ENCODE measurements at regions not wholly inside any gene's neighbourhood (a gene's known extent, or its start where the extent isn't known, plus 50 kb on each side); places are given as distances from the start of the nearest gene placed in this dataset.

DNA sequence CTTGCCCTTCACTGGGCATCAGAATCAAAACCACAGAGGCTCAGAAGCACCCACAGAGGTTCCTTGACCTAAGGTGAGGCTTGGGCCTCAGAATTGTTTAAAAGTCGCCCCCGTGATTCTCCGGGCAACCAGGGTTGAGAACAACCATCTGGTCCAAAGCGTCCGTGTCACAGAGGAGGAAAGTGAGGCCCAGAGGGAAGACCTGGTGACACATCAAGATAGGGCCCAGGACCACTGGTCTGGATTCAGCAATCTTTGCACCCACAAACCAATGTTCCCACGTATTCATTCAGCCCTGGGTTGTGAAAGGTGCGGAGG, 272.6 kb downstream of the UACA start:
- H3K27ac Mint-ChIP-seq, result no peak overlapping the region
- peaks cover 78% of the 10 kb centered on the region for H3K4me1 Mint-ChIP-seq (ENCODE audit: low read depth)
- H3K4me3 Mint-ChIP-seq, result no peak overlapping the region
- H3K27me3 Mint-ChIP-seq (ENCODE audit: insufficient read depth), result peaks cover 17% of the 10 kb centered on the region
- no peak for DNase-seq
- TF ChIP-seq, protein P1, sequence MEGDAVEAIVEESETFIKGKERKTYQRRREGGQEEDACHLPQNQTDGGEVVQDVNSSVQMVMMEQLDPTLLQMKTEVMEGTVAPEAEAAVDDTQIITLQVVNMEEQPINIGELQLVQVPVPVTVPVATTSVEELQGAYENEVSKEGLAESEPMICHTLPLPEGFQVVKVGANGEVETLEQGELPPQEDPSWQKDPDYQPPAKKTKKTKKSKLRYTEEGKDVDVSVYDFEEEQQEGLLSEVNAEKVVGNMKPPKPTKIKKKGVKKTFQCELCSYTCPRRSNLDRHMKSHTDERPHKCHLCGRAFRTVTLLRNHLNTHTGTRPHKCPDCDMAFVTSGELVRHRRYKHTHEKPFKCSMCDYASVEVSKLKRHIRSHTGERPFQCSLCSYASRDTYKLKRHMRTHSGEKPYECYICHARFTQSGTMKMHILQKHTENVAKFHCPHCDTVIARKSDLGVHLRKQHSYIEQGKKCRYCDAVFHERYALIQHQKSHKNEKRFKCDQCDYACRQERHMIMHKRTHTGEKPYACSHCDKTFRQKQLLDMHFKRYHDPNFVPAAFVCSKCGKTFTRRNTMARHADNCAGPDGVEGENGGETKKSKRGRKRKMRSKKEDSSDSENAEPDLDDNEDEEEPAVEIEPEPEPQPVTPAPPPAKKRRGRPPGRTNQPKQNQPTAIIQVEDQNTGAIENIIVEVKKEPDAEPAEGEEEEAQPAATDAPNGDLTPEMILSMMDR (IDR thresholded peaks at IDR 0.05), result no peak
- H3K36me3 Mint-ChIP-seq (ENCODE audit: low read depth), result no peaks in the 10 kb centered on the region
- no peaks in the 10 kb centered on the region for H3K9me3 Mint-ChIP-seq

DNA sequence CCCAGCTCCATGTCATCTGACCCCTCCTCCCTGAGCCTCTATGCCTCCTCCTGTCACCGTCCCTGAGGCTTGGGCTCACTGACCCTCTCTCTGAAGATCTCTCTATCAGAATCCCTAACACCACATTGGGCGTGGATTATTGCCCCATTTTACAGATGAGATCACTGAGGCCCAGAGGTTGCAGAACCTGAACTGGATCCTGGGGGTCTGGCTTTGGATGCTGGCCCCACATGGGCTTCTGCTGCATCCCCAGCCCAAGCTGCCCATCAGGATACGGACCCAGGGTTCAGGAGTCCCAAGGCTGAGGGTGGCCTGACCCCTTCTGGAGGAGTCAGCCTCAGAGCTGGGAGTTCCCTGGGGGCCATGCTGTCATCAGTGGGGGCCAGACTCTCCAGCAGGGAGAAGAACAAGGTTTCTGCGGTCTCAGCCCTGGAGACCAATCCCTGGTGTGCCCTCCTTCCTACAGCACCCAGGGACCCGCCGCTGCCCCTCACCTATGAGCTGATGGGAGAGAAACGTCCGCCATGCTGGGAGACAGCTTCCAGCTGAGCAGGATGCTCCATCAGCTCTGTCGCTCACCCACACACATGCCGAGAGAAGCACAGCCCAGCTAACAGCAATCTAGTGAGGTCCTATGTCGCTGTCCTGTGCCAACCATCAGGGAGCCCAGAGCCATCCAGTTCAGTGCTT, 273.1 kb downstream of the UACA start:
- H3K27me3 Mint-ChIP-seq (ENCODE audit: insufficient read depth), result peaks cover 19% of the 10 kb centered on the region
- TF ChIP-seq, protein P1 (IDR thresholded peaks at IDR 0.05), result no peak
- H3K36me3 Mint-ChIP-seq (ENCODE audit: low read depth), result no peaks in the 10 kb centered on the region
- H3K4me1 Mint-ChIP-seq (ENCODE audit: low read depth), result peaks cover 78% of the 10 kb centered on the region
- no peak overlapping the region for H3K27ac Mint-ChIP-seq
- no peak overlapping the region for H3K4me3 Mint-ChIP-seq
- H3K9me3 Mint-ChIP-seq, result no peaks in the 10 kb centered on the region
- no peak for DNase-seq

- TF ChIP-seq, protein P1 (IDR thresholded peaks at IDR 0.05), result no peak
- Mint-ChIP-seq H3K27me3 (ENCODE audit: insufficient read depth) (peaks cover 19% of the 10 kb centered on the region), H3K4me1 (ENCODE audit: low read depth) (peaks cover 68% of the 10 kb centered on the region), H3K27ac (no peak overlapping the region), H3K36me3 (ENCODE audit: low read depth) (no peaks in the 10 kb centered on the region), H3K4me3 (no peak overlapping the region), H3K9me3 (no peaks in the 10 kb centered on the region)
- DNase-seq, result no peak
Measured at GRCh38 chr15:70488941-70489848, 274.2 kb downstream of the UACA start.

- H3K36me3 Mint-ChIP-seq (ENCODE audit: low read depth), result no peaks in the 10 kb centered on the region
- no peaks in the 10 kb centered on the region for H3K9me3 Mint-ChIP-seq
- peaks cover 57% of the 10 kb centered on the region for H3K4me1 Mint-ChIP-seq (ENCODE audit: low read depth)
- H3K27ac Mint-ChIP-seq, result no peak overlapping the region
- DNase-seq, result peak; percentile 54
- TF ChIP-seq, protein P1 (IDR thresholded peaks at IDR 0.05), result peak; percentile 99
- H3K27me3 Mint-ChIP-seq (ENCODE audit: insufficient read depth), result peaks cover 28% of the 10 kb centered on the region
- H3K4me3 Mint-ChIP-seq, result no peak overlapping the region
Measured at GRCh38 chr15:70488002-70488605, 275.3 kb downstream of the UACA start.

GRCh38 chr15:70487387-70487740, 276.0 kb downstream of the UACA start:
- H3K4me1 Mint-ChIP-seq (ENCODE audit: low read depth), result peaks cover 49% of the 10 kb centered on the region
- DNase-seq, result no peak
- peak overlapping the region; percentile 42; the same call in 1 of the 2 replicates for H3K27ac Mint-ChIP-seq
- H3K36me3 Mint-ChIP-seq (ENCODE audit: low read depth), result no peaks in the 10 kb centered on the region
- no peak overlapping the region for H3K4me3 Mint-ChIP-seq
- H3K9me3 Mint-ChIP-seq, result no peaks in the 10 kb centered on the region
- H3K27me3 Mint-ChIP-seq (ENCODE audit: insufficient read depth), result peaks cover 36% of the 10 kb centered on the region
- TF ChIP-seq, protein P1 (IDR thresholded peaks at IDR 0.05), result no peak
